Right cardiac atrium (tissue), 5 donors: ENCODE measurements at regions not wholly inside any gene's neighbourhood (a gene's known extent, or its start where the extent isn't known, plus 50 kb on each side); places are given as distances from the start of the nearest gene placed in this dataset.

Experiments used
- ATAC-seq, 2 donors: fragments of 200-7000 bp; cut with Tn5 transposase; one replicate each; pipeline versions ENCODE4 v1.8.0 to v1.9.1; 2020; ENCODE audit warnings: moderate library complexity in 2 of 2, mild to moderate bottlenecking in 1 of 2
- DNase-seq, 3 donors: peaks; one replicate each; pipeline ENCODE4 v3.0.0-alpha.2; 2020
- H3K27ac ChIP-seq: one replicate; pipeline ENCODE4 v1.5.1; 2013; ENCODE audit warnings: mild to moderate bottlenecking, low read length, control low read depth, moderate library complexity
- H3K27me3 ChIP-seq: one replicate; pipeline ENCODE4 v1.6.1; 2013; ENCODE audit not compliant: control insufficient read depth, insufficient read depth
- H3K4me1 ChIP-seq: one replicate; pipeline ENCODE4 v1.6.1; 2013; ENCODE audit warnings: low read length; ENCODE audit not compliant: control insufficient read depth, insufficient read depth
- H3K4me3 ChIP-seq: one replicate; pipeline ENCODE4 v1.5.1; 2013; ENCODE audit warnings: low read length, control low read depth
- H3K9me3 ChIP-seq: one replicate; pipeline ENCODE4 v1.6.1; 2013; ENCODE audit warnings: low read length; ENCODE audit not compliant: control insufficient read depth
- WGBS: extraction: QIAGEN DNeasy Blood & Tissue Kit; methylation state at CpG from one replicate; pipeline ENCODE4 v1.1.7; 2013; 5-methylcytosine and 5-hydroxymethylcytosine counted together
- intact Hi-C, 4 donors: fragments of 100-400 bp; cut with DNase I; formaldehyde crosslinking; loops; one replicate each; pipeline versions ENCODE4 v1.11.0 to v1.14.0; 2022 to 2023
- donor health status: healthy with polysubstance abuse.
- donor health status: DM: no; HTN: yes; CAD: no.
- donor health status: DM: no; HTN: no; CAD: no.
- donor health status: DM: no; HTN: yes; CAD: no; lungs with severe emphysema.
- donor health status: DM: yes; HTN: yes; CAD: no.

DNA sequence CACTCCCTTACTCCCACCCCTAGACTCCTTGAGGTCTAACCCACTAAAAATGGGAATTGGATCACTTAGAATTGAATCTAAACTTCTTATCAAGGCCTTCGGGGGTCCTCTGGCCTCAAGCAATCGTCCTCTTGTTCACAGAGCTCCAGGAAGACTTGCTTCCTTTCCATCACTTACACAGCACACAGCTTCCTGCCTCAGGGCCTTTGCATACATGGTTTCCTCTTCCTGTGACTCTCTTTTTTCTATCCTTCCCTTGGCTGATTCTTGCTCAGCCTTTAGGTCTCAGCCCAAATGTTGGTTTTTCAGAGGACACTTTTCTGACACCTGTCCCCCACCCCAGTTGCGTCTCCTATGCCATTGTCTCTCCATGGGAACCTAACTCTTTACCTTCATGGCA is 50.0 kb upstream of the ALDH1B1 start:
- DNase-seq = no peak
- Histone ChIP-seq H3K4me1 (no peaks in the 10 kb centered on the region), H3K4me3 (no peak overlapping the region), H3K27me3 (no peaks in the 10 kb centered on the region), H3K9me3 (no peaks in the 10 kb centered on the region), H3K27ac (no peak overlapping the region)
- intact Hi-C loops = no loop called here
- 64% methylated on average over 3 of the region's 3 CpGs for WGBS
- no peak for ATAC-seq

DNA sequence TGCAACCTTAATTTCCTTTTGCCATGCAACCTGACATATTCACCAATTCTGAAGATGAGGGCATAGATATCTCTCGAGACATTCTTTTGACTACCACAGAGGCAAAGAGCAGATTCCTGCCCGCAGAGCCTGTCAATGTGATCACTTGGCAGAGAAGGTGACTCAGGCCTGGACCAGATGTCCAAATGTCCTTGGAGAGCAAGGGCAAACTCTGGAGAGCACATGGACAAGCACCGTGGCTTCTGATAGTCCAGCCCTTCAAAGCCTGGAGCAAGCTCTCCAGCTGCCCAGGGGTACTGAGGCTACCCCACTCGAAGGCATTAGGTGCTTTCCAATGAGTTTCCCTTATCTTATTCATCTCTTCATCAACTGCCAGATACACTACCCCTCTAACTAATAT is 50.4 kb upstream of the ALDH1B1 start:
- no peak for ATAC-seq
- no peak overlapping the region for H3K27ac ChIP-seq
- no peaks in the 10 kb centered on the region for H3K4me1 ChIP-seq
- WGBS = 88% methylated on average over 4 of the region's 4 CpGs
- intact Hi-C loops = no loop called here
- no peak for DNase-seq
- H3K27me3 ChIP-seq = no peaks in the 10 kb centered on the region
- H3K9me3 ChIP-seq = no peaks in the 10 kb centered on the region
- H3K4me3 ChIP-seq = no peak overlapping the region

DNA sequence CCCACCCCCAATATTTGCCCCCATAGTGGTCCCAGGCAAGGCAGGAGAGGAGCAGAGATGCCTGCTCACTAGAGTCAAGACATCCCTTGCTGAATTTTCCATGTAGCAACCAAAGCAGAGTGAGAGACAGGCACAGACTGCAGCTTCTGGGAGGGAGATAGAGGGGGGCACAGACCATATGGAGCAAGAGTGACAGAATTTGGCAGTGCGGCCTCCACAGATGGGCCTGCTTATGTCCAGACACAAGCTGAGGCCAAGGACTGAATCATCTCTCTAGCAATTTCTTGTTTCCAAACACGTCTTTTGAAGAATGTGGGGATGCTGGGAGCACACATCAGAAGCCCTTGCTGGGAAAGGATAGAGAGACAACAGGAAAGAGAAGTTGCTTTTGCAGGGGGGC is 53.0 kb upstream of the ALDH1B1 start:
- ATAC-seq = peak; percentile 39 to 79
- H3K27me3 ChIP-seq = no peaks in the 10 kb centered on the region
- H3K4me3 ChIP-seq = no peak overlapping the region
- no peaks in the 10 kb centered on the region for H3K4me1 ChIP-seq
- H3K27ac ChIP-seq = no peak overlapping the region
- no peaks in the 10 kb centered on the region for H3K9me3 ChIP-seq
- 55% methylated on average over 2 of the region's 2 CpGs for WGBS
- intact Hi-C loops = no loop called here
- peak in 1 of 3 donors; percentile 29 for DNase-seq

DNA sequence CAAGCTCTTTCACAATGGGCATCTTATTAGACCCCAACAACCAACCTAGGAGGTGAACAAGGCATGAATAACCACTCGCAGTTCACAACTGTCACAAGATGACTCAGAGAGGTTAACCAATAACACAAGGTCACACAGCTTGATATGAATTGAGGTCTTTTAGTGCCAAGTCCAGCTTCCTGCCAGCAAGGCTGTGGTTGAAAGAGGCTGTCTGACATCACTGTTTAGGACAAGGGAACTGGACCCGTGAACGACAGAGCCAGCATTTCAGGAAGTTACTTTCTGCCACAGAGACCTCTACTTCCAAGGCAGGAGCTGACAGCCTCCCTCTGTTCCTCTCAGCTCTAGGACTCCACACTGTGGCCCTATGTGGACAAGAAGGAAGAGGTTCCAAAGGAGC is 53.4 kb upstream of the ALDH1B1 start:
- Histone ChIP-seq H3K4me3 (no peak overlapping the region), H3K4me1 (no peaks in the 10 kb centered on the region), H3K27ac (no peak overlapping the region), H3K9me3 (no peaks in the 10 kb centered on the region), H3K27me3 (no peaks in the 10 kb centered on the region)
- ATAC-seq (peak; percentile 14 to 71), DNase-seq (peak in 1 of 3 donors; percentile 50)
- 31% methylated on average over 3 of the region's 3 CpGs for WGBS
- intact Hi-C loops = no loop called here

DNA sequence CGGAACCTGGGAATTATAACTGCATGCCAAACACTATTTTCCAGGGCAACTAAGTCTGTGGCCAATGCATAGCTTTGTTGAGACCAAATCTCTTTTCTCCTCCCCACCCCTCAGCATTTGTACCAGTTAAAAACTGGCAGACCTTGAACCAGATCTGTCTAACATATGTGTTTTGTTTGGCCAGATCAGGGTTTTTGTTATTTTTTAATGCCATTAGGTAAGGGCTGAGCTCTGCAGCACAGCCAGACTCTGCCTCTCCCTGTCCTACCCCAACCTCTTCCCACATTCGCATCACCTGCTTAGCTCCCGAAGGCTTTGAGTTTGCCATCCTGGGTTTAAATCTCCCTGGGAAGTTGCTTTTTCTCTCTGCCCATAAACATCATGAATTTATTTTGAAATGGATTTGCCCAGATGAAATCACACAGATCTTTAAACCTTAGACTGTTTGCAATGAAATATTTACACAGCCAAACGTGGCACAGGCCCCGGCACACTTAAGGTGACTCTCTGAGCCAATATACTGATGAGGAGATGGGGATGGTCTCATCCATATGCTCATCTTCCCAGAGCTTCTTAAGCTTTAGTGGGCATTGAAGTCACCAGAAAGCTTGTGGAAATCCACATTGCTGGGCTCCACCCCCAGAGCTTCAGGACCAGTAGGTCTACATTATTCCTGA is 54.0 kb upstream of the ALDH1B1 start:
- Histone ChIP-seq H3K9me3 (no peaks in the 10 kb centered on the region), H3K4me3 (no peak overlapping the region), H3K4me1 (no peaks in the 10 kb centered on the region), H3K27ac (no peak overlapping the region), H3K27me3 (no peaks in the 10 kb centered on the region)
- ATAC-seq = no peak
- intact Hi-C loops = no loop called here
- WGBS = 87% methylated on average over 5 of the region's 5 CpGs
- no peak for DNase-seq

DNA sequence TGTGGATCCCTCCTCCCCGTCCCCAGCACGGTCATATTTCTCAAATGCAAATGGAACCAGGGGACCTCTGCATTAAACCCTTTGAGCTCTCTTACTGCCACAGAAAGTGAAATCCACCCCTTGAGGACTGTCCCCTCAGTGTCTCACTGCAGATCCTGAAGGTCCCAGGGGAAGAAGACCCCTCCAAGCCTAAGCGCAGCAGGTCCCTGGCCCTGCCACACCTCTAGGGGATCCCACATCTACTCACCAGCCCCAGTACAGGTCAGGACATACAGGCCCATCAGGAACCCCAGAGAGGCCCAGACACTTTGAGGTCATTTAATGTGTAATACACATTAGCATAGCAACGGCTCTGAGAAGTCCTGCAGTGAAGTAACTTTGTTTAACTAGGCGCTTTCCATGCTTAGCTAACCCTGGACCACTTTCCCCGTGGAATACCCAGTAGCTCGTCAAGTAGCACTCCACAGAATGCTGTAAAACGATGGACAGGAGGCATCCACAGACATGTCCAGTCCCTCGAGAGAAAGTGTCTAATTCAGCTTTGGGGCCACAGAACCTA is 54.7 kb upstream of the ALDH1B1 start:
- DNase-seq (no peak), ATAC-seq (no peak)
- H3K4me3 ChIP-seq = no peak overlapping the region
- H3K9me3 ChIP-seq = no peaks in the 10 kb centered on the region
- intact Hi-C loops = no loop called here
- no peak overlapping the region for H3K27ac ChIP-seq
- 82% methylated on average over 9 of the region's 9 CpGs for WGBS
- no peaks in the 10 kb centered on the region for H3K27me3 ChIP-seq
- H3K4me1 ChIP-seq = no peaks in the 10 kb centered on the region

DNA sequence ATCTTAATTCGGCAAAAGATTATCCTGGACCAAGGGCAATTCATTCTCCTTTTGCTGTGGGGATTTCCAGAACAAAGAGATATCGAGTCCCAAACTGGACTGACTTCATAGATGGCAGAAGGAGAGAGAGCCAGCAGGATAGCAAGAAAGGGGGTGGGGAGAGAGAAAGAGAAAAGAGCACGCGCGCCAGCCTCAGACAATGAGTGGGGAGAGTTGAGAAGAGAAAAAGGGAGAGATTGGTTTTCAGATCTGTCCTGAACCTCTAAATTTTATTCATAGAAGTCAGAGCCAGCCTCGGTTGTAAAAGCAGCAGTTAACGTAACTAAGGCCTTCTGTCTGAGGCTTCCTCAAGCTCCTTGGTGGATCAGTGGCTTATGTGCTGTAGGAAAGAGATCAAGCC is 55.3 kb upstream of the ALDH1B1 start:
- no peak for ATAC-seq
- H3K27me3 ChIP-seq = no peaks in the 10 kb centered on the region

DNA sequence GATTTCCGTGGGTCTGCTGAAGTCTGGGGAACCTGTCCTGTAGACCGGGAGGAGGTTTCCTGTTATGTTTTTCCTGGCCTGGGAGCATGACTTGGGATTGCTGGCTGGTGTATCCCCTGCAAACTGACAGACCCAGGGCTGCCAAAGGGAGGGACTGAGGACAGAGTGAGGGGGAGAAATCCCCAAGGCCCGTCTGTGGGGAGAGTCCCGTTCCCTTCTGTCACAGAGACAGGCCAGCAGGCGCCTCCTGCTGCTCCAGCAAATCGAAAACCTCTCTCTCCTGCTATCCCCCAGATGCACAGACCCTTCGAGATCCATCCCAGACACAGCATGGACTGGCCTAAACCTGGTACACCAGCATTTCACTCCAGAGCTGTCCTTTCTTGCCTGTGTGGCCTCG is 56.2 kb upstream of the ALDH1B1 start:
- intact Hi-C loops = no loop called here
- H3K27me3 ChIP-seq = no peaks in the 10 kb centered on the region
- DNase-seq (no peak), ATAC-seq (peak; percentile 23 to 54)
- no peak overlapping the region for H3K4me3 ChIP-seq
- WGBS = 46% methylated on average over 8 of the region's 8 CpGs
- no peaks in the 10 kb centered on the region for H3K9me3 ChIP-seq
- H3K27ac ChIP-seq = no peak overlapping the region
- H3K4me1 ChIP-seq = no peaks in the 10 kb centered on the region

More for the DNA sequence above, 55.3 kb upstream of the ALDH1B1 start:
- DNase-seq = no peak
- intact Hi-C loops = no loop called here
- H3K4me1 ChIP-seq = no peaks in the 10 kb centered on the region
- H3K27ac ChIP-seq = no peak overlapping the region
- no peaks in the 10 kb centered on the region for H3K9me3 ChIP-seq
- 64% methylated on average over 7 of the region's 7 CpGs for WGBS
- no peak overlapping the region for H3K4me3 ChIP-seq

DNA sequence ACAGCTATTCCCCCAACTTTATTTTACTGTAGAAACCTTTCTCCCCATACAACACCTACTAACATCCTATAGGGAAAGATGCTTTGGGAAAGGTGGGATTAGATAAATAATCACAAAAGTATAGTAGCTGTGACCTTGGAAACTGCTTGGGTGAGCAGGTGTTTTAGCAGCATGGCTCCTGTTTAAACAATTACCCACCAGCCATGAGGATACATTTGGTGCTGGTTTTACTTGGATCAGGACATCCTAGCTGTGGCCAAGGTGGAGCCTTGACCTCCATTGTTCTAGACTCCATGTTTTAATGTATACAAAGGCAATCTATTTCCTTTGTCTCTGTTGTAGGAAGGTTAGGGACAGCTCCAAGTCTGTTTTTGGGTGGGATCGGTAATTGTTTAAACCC is 56.8 kb upstream of the ALDH1B1 start:
- WGBS = 95% methylated on average over 1 of the region's 1 CpG
- no peaks in the 10 kb centered on the region for H3K27me3 ChIP-seq
- DNase-seq (no peak), ATAC-seq (no peak)
- H3K4me1 ChIP-seq = no peaks in the 10 kb centered on the region
- no peaks in the 10 kb centered on the region for H3K9me3 ChIP-seq
- H3K27ac ChIP-seq = no peak overlapping the region
- no peak overlapping the region for H3K4me3 ChIP-seq
- intact Hi-C loops = no loop called here

DNA sequence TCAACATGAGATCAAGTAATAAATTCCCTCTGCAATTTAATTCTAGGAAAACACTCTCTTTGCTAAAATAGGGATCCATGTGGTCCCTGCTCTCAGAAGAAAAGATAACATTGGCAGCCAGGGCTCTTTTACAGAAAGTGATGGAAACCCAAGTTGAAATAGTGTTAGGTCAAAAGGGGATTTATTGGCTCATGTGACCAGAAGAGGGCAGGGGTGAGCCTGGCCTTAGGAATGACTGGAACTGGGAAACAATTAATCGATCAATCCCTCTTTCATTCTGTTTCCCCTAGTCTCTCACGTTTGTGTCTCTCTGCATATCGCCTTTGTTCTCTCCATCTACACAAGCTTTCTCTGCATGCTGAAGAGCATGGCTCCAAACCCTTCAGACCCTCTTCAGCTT is 58.3 kb upstream of the ALDH1B1 start:
- ATAC-seq (no peak), DNase-seq (no peak)
- WGBS = 48% methylated on average over 3 of the region's 3 CpGs
- Histone ChIP-seq H3K9me3 (no peaks in the 10 kb centered on the region), H3K27me3 (no peaks in the 10 kb centered on the region), H3K4me1 (no peaks in the 10 kb centered on the region), H3K4me3 (no peak overlapping the region), H3K27ac (no peak overlapping the region)
- intact Hi-C loops = no loop called here

DNA sequence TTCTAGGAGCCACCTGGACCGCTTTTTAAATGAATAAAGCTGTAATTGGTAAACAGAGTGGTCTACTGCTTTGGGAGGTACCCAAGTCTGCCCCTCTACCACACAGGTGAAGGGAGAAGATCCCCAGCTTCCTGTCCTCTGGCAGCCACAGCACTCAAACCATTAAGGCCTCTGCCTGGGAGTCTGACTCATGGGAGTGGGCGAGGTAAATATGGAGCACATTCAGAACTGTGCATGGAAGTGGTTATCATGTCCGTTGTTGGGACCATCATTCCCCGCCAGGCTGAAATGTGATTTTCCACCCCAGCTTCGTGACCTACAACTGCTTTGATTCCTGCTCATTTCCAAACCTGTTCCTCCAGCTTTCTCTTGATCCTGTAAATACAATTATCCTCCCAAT is 59.5 kb upstream of the ALDH1B1 start:
- ATAC-seq (no peak), DNase-seq (no peak)
- no peaks in the 10 kb centered on the region for H3K9me3 ChIP-seq
- 76% methylated on average over 5 of the region's 5 CpGs for WGBS
- H3K27me3 ChIP-seq = no peaks in the 10 kb centered on the region
- no peak overlapping the region for H3K27ac ChIP-seq
- H3K4me1 ChIP-seq = no peaks in the 10 kb centered on the region
- no peak overlapping the region for H3K4me3 ChIP-seq
- intact Hi-C loops = no loop called here

DNA sequence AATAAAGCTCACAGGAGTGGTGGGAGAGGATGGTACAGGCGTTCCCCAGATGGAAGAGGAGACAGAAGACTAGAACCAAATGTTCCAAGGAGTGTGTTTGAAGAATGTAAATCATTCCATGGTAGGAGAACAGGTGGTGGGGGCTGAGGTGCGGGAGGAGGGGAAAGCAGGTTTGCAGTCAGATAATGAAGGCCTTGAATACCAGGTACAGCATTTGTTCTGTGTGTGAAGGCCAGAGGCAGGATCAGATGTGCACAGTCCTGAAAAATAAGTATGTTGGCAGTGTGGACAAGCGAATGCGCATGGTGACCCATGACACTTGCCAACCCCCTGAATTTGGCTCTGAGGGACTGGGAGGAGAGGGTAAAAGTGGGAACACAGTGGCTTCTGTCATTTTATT is 59.9 kb upstream of the ALDH1B1 start:
- H3K4me3 ChIP-seq = no peak overlapping the region
- H3K27ac ChIP-seq = no peak overlapping the region
- H3K4me1 ChIP-seq = no peaks in the 10 kb centered on the region
- no peak for ATAC-seq
- no peaks in the 10 kb centered on the region for H3K27me3 ChIP-seq
- H3K9me3 ChIP-seq = no peaks in the 10 kb centered on the region
- 92% methylated on average over 4 of the region's 4 CpGs for WGBS
- intact Hi-C loops = no loop called here
- DNase-seq = no peak
